HG02870 (cell line): ENCODE measurements at regions not wholly inside any gene's neighbourhood (a gene's known extent, or its start where the extent isn't known, plus 50 kb on each side); places are given as distances from the start of the nearest gene placed in this dataset.
"Not testable (repeated sequence)": the region's sequence is repeated elsewhere in the genome, so short reads cannot be mapped to it uniquely, and the experiment has no call there.

ENCODE experiments used
- ATAC-seq: cut with Tn5 transposase; IDR thresholded peaks from one replicate; pipeline ENCODE4 v1.9.1; 2021; ENCODE audit warnings: mild to moderate bottlenecking, moderate library complexity; ENCODE audit not compliant: unreplicated experiment

GRCh38 chr14:48140804-48141203 is 465.4 kb upstream of the MDGA2 start:
- ATAC-seq: no peak

- peak; percentile 53 for ATAC-seq
Measured at GRCh38 chr14:48129472-48129871, 454.1 kb upstream of the MDGA2 start.

DNA sequence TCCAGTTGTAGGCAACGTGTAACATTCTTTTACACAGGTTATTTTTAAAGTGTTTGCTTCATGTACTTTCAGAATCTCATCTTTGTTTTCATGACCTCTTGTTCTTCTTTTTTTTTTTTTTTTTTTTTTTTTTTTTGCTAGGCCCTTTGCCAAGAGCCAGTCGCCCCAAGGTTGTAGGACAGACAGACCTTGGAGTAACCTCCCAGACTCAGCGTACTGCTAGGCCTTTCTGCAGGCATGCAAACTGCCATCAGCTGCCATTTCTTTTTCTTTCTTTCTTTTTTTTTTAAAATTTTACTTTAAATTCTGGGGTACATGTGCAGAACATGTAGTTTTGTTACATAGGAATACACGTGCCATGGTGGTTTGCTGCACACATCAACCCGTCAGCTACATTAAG is 452.3 kb upstream of the MDGA2 start:
- no peak for ATAC-seq

DNA sequence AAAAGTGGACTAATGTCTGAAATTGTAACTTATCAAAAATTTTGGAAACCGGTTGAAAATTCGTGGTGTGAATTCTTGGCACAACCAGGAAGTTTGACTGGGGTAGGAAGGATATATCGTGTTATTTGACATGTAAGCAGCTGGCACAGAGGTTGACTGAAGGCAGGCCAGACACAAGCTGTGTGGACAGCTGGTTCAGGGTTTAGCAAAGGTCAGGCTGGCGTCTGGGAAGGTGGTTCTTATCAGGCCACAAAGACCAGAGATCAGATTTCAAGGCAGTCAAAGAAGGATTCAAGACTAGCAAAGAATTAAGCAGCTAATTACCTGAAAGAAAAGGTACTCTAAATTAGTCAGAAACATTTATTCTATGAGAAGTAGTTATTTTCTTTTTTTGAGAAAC is 450.2 kb upstream of the MDGA2 start:
- ATAC-seq: no peak

DNA sequence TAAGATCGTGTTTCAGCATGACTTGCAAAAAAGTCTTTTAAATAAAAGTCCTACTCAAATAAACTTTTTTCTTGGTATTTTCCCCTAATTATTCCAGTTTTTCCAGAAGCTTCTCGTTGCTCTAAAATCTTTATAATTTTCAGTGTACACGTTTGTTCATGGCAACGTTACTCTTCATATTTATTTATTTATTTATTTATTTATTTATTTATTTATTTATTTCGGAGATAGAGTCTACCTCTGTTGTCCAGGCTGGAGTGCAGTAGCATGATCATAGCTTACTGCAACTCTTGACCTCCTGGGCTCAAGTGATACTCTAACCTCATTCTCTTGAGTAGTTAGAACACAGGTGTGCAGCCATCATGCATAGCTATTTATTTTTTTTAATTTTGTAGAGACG is 438.3 kb upstream of the MDGA2 start:
- no peak for ATAC-seq

- ATAC-seq: no peak
Measured at GRCh38 chr14:48111151-48111550, 435.7 kb upstream of the MDGA2 start.

DNA sequence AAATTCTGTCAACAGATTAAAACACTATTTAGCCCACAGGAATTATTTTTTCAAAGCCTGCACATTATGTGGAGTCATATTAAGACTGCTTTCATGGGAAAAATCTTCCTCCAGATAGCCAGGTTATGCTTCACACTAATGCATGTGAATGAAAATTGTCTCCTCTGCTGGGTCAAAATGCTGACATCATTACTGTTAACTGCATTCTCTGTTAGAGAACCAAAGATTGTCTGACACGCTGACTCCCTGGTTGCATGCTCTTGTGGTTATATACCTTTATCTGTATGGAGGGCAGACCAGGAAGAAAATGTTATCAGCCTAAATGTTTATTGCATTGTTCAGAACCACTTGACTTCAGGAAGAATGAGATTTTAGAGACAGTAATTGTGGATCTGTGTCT is 432.2 kb upstream of the MDGA2 start:
- no peak for ATAC-seq

DNA sequence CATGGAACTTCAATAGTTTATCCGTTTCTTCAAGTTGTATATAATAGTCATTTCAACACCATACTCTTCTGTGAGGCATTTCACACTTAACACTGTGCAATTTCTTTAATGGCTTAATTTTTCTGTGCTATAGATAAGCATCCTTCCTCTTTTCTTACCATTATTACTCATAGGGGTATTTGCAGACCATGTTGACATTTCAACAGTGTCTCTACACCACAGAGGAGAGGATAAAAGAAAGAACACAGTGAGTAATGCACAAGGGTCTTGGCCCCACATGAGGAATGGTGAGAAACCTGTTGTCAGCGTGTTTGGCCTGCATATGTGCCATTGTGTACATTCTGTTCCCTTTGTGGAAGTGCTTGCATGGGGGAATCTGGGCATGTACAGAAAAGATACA is 421.5 kb upstream of the MDGA2 start:
- ATAC-seq: no peak

DNA sequence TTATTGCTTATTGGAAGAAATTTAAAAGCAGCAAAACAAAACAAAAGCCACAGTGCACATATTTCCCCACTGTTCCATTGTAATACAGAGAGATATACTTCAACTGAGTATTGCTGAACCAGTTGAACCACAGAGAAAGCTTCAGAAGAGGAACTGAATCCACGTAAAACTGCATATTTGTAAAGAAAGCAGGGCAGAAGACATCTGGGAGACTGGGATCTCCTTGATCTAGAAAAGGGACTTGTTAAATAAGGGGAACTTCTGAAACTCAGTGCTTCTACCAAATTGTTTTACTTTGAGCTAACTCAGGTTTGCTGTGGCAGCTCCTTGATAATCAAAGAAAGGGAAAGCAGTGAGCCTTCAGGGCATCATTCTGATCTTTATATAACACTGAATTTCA is 411.1 kb upstream of the MDGA2 start:
- no peak for ATAC-seq

- ATAC-seq: no peak
Measured at GRCh38 chr14:48075487-48075886, 400.1 kb upstream of the MDGA2 start.

GRCh38 chr14:48052973-48053372 is 377.6 kb upstream of the MDGA2 start:
- no peak for ATAC-seq

DNA sequence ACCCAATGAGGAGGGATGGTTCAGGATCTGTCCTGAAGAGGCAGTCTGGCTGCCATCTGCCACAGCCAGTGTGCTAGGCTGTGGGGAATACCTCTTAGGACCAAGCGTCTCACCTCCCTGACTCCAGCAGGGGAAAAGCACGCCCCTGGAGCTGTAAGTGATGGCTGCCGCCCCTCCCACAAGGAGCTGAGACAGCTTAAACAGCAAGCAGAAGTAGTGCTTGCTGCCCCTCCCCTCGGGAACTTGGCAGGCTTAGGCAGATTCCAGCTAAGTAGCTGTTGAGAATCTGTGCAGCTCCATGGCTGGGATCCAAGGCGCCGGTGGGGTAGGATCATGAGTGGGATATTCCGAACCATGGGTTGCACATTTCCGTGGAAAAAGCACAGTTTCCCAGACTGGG is 360.4 kb upstream of the MDGA2 start:
- ATAC-seq: no peak

DNA sequence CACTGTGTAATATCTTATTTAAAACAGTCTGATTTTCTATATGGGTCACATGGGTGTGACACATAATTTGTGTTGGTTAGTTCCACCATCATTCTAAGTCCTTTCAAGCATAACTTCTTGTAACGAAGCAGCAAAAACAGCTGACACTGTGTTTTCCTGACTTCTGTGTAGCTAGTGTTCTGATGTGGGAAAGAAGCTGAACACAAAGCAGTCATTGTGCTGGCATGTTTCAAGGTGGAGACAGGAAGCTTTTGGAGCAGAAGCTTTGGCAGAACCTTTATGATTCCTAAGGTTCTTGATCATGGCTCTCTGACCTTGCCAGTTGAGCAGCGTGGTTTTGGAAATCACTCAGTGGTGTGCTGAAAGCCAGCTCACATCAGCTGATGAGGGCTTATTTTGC is 351.7 kb upstream of the MDGA2 start:
- ATAC-seq: no peak

- no peak for ATAC-seq
Measured at GRCh38 chr14:48023881-48024280, 348.5 kb upstream of the MDGA2 start.

DNA sequence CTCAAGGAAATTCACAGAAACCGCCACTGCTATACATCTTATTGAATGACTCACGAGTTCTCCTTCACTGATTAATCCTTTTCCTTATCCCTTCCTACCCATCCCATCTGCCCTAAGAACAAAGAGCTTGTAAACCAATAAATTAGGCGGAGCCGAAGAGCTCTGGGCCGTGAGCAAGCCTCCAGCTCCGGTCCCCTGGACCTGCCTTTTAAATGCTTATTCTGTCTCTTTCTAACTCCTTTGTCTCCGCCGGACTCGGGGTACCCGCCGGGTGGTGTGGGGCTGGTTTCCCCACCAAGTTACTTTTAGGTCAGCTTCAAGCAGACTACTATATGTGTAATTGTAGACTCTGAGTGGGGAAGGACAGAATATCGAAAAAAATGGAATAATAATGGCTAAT is 336.1 kb upstream of the MDGA2 start:
- not testable (repeated sequence) for ATAC-seq

- ATAC-seq: peak; percentile 68
Measured at GRCh38 chr14:48008646-48009045, 333.2 kb upstream of the MDGA2 start.

DNA sequence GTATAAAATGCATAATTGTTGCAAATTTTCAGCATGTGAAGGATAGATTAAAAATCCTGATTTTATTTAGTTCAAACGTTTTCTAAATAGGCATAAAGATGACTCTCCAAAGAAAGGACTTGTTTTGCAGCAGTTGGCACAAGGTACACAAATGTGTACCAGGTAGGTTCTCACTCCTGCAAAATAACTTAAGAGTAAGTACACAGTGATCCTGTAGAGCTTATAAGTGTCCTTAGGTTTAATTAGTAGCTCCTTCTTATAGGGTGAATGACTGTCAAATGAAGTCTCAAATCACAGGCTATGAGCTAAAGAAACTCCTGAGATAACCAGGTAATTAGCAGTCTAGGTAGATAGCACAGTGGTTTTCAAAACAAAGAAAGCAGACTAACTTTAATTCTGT is 330.6 kb upstream of the MDGA2 start:
- no peak for ATAC-seq

- no peak for ATAC-seq
Measured at GRCh38 chr14:47993883-47994282, 318.5 kb upstream of the MDGA2 start.

GRCh38 chr14:47988175-47988574 is 312.8 kb upstream of the MDGA2 start:
- ATAC-seq: no peak

DNA sequence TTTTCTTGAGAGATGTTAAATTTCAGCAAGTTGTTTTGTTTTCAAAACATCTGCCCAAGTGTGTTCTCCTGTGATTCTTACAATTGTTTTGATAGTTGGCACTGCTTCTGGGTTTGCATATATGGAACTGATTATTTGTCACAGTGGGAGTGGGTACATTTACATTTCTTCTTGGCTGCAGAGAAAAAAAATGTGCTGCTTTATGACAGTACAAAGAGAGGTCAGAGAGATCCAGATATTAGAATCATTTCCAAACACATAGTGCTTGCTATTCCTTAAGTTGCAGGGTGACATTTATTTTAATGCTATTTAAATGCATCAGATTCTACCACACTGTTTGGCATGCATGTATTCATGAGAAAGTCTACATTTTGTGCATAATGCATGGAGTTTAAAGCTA is 303.5 kb upstream of the MDGA2 start:
- ATAC-seq: no peak

- ATAC-seq: no peak
Measured at GRCh38 chr14:47976139-47976538, 300.7 kb upstream of the MDGA2 start.

- no peak for ATAC-seq
Measured at GRCh38 chr14:47966076-47966810, 290.8 kb upstream of the MDGA2 start.

DNA sequence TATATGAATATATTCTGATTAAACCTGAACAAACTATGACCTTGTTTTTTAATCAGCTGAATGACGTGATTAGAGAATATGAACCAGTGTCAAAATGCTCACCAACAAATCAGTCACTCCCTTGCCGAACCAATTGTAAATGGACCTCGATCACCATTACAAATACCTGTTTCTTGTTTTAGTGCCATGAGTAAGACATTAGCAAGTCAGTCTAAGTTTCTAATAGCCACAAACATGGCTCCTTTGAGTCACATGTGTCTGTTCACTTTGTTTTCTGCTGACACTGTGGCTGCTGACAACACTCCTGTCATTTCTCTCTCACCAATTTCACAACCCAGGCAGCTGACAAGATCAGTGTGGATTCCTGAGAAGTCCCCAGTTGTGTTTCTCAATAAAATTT is 286.2 kb upstream of the MDGA2 start:
- no peak for ATAC-seq
